Right ventricle myocardium inferior (tissue), 1 donor: ENCODE measurements at regions not wholly inside any gene's neighbourhood (a gene's known extent, or its start where the extent isn't known, plus 50 kb on each side); places are given as distances from the start of the nearest gene placed in this dataset.

Source experiments
- ATAC-seq: fragments of 200-7000 bp; cut with Tn5 transposase; one replicate; pipeline ENCODE4 v1.9.1; 2020; ENCODE audit warnings: mild to moderate bottlenecking, moderate library complexity
- DNase-seq: peaks from one replicate; pipeline ENCODE4 v3.0.0; 2021; ENCODE audit errors: missing footprints
- intact Hi-C: fragments of 100-400 bp; cut with DNase I; formaldehyde crosslinking; loops from one replicate; pipeline ENCODE4 v1.11.0; 2022
- donor health status: DM: no; HTN: yes; CAD: no; lungs with severe emphysema.

DNA sequence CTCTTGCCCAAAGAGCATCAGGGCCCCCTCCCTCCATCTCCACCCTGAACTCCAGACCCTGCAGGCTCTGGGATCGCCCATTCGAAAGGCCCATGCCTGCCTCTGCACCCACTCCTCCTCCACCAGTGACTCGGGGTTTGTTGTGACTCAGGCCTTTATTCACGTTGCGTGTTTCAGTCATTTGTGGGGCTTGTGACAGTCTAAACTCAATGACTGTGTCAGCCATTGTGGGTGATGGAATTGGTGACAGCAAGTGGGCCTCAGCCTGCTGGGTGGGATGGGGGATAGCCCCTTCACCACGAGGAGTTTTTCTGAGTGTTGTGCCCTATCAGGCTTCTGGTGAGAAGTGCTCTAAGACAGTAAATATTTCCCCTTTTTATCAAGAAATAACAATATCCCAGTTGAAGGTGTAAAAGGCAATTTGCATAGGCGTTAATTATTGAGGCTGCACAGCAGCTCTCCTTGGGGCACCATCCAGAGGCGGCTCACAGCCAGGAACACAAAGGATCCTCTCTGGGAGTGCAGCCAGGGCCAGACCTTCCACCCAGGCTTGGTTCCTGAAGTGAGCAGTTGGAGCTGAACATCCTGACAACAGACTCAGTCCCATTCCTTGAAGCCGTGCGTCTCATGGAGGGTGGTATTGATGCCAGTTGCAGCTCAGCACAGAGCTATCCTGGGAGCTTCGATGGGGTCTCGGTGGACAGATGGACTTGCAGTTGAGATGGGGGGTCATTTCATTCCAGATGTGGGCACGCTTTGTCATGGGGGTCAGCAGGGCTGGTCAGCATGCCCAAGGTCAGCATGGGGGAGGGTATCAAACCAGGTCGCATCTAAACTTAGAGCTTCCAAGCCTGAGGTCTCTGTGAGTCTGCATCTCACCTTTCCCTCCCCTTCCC, 135.6 kb upstream of the CACNA1E start:
- ATAC-seq (no peak), DNase-seq (no peak)
- intact Hi-C loops: no loop called here

DNA sequence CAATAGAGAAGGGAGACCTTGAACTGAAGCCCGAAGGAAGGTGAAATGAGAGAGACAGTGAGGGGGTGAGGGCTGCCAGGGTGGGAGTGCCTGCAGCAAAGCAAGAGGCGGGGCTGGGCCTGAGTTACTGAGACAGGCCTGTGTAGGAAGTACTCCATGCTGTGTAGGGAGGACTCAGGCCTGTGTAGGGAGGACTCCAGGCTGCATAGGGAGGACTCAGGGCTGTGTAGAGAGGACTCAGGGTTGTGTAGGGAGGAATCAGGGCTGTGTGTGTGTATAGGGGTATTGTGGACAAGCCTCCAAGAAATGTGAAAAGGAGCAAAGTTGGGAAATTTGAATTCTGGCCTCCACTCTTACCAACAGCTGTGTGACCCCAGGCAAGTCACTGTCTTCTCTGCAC, 133.8 kb upstream of the CACNA1E start:
- ATAC-seq: no peak
- intact Hi-C loops: no loop called here
- no peak for DNase-seq

DNA sequence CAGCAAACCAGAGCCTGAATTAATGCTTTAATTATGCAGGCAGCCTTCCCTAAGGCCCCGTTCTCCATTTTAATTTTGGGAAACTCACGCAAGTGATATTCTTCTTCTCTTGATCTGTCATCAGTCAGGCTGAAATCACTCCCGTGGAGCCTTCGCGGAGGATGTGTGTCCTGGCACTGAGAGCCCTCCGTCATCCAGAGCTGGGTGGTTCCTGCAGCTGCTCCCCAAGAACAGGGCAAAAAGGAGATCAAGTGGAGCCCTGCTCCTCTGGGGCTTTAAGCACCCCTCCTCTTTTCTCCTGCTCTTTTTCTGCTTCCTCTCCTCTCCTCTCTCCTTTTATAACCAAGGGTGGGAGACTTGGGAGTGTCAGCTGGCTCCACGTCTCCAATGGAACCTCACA, 133.2 kb upstream of the CACNA1E start:
- intact Hi-C loops: no loop called here
- ATAC-seq: no peak

DNA sequence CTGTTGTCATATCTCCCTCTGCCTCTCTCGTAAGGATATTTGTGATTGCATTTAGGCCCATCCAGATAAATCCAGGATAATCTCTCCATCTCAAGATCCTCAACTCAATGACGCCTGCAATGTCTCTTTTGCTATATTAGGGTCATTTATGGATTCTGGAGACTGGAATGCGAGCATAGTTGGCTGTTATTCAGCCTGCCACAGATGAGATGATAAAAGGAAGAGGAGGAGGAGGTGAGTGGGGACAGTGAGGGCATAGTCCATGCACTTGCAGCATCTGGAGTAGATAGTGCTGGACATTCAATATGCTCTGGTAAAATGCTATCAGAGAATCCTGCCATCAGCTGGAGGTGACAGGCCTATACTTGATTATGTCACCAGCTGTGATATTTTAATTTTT, 131.6 kb upstream of the CACNA1E start:
- no peak for ATAC-seq
- intact Hi-C loops: no loop called here
- no peak for DNase-seq

More for the DNA sequence above, 133.2 kb upstream of the CACNA1E start:
- no peak for DNase-seq

DNA sequence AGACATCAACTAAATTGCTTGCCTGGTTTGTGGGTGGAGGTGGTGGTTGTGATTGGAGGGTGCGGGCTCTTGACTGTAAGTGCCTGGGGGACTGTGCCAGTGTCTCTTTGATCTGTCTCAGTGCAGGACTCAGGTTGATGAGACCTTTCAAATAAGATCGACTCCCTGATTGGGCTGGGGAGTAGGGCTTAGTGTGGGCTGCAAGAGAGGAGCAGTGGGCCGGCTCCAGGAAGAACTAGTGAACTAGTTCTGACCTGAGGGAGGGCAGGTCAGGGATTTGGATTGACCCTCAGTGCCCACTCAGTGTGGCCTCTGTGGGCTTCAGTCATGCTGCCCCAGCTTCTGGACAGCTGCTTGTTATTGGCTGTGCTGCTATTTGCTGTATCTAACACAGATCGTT, 130.6 kb upstream of the CACNA1E start:
- DNase-seq (no peak), ATAC-seq (no peak)
- intact Hi-C loops: no loop called here

DNA sequence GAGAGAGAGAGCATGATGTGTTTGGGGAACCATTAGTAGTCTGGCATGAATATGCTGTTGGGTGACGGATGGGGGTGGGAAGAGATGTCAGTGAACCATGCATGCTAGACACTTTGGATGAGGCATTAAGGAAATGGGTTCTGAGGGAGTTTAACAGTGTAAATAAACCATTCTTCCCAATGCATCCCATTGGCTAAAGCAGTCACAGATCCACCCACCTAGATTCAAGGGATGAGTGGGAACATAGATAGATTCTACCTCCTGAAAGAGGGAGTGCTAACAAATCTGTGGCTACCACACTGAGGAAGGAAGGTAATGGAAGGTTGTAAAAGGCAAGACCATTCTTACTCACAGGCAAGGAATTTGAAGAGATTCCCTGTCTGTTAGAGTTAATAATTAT, 129.8 kb upstream of the CACNA1E start:
- ATAC-seq (no peak), DNase-seq (no peak)
- intact Hi-C loops: no loop called here

DNA sequence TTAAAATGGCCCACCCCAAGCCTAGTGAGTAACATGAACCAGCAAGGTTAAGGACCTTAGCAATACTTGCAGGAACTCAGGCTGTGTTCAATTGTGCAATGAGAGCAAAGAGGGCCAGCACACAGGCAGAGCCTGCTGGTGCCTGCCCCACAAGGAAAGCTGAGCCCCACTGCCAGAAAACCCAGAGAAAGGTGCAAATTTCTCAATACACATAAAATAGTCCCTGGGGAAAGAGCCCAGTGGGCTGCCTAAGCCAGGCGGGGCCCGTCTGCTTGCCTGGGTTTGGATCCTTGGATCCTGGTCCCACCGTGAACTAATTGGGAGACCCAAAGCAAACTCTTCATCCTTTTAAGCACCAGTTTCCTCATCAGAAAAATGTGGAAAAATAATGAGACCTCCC, 128.5 kb upstream of the CACNA1E start:
- intact Hi-C loops: no loop called here
- ATAC-seq (no peak), DNase-seq (no peak)

DNA sequence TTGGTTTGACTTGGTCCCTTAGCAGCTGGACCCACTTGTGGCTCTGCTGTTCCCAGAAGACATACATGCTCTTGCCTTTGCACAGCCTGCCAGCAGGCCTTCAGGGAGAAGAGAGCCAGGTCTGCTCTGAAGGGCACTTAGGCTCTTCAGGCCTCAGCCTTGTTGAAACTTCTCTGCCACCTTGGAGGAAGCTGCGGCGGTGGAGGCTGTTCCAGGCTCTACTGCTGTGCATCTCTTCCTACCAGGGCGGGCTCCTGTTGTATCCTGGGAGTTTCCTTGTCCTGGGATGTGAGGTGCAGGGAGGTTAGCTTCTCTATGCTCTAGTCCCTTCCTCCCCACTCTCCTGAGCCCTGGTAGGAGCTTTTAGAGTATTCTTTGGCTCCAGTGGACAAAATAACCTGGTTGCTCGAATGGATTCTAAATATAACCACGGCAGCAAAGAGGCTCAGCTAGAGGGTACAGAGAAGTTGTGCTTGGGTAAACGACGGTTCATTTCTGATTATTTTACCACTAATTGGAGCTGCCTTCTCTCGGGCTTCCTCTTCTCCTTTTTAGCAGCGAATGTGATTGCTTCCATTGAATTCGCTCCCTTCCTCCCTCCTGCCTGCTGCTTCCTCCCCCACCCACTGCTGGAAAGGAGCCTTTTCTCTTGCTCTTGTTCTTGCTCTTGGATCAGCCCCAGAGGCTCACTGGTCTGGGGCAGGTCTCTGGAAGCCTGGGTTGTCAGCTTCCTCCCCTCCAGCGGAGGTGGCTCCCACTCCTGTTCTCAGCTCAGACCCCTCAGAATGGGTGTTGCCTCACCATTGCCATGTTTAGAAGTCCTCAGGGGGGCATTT, 126.6 kb upstream of the CACNA1E start:
- intact Hi-C loops: no loop called here
- peak; percentile 51 for ATAC-seq

DNA sequence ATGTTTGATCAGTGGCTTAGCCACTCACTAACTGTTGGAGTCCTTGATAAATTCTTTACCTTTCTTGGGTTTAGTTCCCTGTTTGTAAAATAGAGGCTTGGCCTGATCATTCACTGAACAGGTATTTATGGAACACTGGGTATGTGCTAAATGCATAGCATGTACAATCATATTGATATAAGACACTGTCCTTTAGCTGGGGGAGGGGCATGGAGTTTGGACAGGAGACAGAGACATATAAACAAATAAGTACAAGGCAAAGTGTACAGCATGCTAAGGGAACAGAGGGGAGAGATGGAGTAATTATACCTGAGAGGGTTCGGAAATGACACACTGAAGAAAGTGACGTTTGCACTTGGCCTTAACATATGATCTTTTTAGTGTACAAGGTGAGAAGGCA, 124.3 kb upstream of the CACNA1E start:
- intact Hi-C loops: no loop called here
- DNase-seq: no peak
- no peak for ATAC-seq

More for the DNA sequence above, 126.6 kb upstream of the CACNA1E start:
- DNase-seq: no peak

DNA sequence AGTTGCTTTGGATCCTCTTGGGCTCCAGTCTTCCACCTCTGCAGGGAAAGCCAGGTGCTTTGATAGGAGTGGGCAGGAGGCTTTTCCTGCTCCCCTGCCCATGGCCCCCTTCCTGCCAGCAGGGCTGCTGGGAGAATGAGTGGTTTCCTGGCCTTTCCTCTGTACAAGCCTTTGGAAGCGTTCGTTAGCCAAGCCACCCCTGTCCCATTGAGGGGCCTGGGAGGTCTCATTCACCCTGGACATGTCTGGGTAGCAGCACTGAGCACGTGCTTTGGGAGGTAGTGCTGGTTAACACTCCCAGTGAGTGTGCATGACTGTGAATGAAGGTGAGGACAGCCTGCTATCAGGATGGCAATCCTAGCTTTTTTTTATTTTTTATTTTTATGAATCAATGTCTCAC, 118.5 kb upstream of the CACNA1E start:
- DNase-seq (no peak), ATAC-seq (no peak)
- intact Hi-C loops: no loop called here

DNA sequence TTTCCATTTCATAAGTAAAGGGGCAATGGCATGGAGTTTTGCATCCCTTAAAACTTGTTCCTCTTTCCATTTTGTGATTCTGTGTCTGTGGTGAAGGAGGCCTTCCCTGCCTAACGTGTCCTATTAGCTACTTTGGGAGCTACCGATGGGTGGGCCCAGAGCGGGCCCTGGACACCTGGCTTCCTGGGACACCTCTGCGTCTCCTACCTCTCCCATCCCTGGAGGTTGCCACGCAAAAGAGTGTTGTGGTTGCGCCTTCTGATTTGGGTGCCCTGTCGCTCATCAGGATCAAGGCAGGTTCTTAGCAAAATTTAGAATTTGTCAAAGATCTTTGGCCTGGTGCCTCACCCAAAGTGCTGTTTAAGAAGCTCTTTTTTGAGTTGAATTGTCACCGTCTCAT, 116.4 kb upstream of the CACNA1E start:
- ATAC-seq: no peak
- no peak for DNase-seq
- intact Hi-C loops: no loop called here

DNA sequence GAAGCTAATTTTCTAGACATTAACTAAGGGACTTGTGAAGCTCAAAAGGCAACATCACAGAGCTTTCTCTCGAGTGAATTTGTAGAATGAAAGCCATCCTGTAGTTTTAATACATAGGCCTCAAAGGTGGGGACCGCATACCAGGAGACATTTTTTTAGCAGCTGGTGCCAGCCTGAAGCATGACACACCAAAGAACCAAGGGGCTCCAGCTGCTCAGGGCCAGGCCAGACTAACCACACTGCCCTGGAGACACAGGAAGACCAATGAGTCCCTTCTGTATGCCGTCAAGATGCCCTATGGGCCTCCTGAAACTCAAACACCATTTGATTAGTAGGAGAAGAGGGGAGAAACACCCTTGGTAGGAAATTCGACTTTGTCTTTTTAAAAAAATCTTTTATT, 113.9 kb upstream of the CACNA1E start:
- ATAC-seq: no peak
- DNase-seq: no peak
- intact Hi-C loops: no loop called here

DNA sequence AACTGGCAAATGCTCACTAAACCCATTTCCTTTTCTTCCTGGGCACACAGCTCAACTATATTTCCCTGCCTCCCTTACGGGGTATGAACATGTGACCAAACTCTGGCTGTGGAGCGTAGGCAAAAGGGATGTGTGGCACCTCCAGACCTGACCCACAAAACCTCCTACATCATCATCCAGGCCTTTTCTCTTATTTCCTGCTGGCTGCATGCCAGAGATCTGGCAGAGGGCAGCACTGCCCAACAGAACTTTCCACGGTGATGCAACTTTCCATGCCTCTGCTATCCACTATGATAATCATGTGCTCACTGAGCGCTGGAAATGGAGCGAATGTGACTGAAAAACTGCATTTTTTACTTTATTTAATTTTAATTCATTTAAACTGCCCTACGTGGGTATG, 99.6 kb upstream of the CACNA1E start:
- no peak for DNase-seq
- no peak for ATAC-seq
- intact Hi-C loops: no loop called here

DNA sequence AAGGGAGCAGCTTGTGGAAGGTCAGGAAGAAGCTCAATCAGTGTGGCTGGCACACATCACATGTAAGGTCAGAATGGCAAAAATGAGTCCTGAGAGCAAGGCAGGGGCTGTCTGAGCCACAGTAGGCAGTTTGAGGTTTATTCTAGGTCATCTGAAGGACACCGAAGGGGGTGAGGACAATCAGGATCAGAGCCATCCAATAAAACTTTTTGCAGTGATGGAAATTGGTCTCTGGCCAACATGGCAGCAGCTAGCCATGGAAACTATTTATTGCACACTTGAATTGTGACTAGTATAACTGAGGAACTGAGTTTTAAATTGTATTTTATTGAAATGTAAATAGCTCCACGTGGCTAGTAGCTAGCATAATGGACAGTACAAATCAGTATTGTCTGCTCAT, 97.0 kb upstream of the CACNA1E start:
- ATAC-seq: peak; percentile 48
- intact Hi-C loops: no loop called here
- no peak for DNase-seq

DNA sequence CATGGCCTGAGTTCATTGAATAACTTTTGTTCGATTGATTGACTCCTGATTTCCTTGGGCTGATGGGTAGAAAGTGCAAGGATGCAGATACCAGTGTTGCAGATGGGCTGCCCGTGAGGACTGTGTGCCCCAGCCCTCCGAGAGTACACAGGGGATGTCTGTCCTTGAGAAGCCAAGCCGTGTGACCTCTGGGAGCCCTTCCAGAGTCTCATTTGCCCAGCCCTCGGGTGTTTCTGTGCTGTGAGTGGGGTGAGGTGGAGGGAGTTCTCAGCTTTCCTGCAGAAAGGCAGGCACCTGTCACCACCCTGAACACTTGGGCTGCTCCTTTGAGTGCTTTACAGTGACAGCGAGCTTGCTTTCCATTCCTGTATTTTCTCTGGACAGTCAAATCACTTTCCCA, 96.4 kb upstream of the CACNA1E start:
- ATAC-seq (peak; percentile 27), DNase-seq (no peak)
- intact Hi-C loops: no loop called here

DNA sequence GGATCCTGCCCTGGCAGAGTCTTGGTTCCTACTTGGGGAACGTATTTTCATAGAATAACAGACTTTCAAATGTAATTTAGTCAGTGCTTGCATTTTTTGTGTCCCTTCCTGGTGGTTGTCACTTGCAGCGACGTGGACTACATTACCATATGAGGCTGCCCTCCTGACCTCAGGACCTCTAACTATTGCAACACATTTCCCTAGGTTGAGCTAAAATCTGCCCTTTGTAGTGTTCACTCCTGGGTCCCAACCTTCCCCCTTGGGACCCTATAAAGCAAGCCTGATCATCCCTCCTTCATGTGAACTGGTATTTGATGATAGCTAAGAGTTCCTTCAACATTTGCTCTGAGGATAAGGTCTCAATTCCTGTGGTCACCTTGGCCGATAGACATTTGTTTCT, 95.6 kb upstream of the CACNA1E start:
- DNase-seq (no peak), ATAC-seq (no peak)
- intact Hi-C loops: no loop called here

DNA sequence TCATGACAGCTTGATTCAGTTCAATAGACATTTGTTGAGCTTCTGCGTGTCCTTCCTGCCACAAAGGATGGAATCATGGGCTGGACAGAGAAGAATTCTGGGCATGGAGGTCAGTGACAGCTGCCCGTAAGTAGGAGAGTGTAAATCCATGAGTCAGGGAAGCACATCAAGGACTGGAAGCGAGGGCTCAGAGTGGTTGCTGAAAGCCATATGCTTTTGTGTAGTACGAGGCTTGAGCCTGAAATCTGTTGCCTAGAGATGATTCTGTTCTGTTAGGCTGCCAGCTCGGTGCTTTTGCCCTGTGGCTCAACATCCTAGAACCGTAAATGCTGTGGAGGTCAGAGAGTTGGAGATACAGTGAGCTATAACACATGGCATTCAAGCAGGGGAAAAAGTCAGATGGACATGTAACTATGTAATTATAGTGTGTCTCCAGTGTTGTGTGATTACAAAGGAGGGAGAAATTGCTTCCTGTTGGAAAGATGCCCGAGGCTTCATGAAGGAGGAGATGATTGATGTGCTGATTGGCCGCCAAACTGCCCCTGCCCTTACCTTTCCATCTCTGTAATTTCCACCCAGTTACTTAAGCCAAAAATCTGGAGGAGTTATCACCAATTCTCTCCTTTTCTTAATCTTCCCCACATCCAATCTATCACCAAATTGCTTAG, 92.8 kb upstream of the CACNA1E start:
- intact Hi-C loops: no loop called here
- ATAC-seq (no peak), DNase-seq (no peak)

DNA sequence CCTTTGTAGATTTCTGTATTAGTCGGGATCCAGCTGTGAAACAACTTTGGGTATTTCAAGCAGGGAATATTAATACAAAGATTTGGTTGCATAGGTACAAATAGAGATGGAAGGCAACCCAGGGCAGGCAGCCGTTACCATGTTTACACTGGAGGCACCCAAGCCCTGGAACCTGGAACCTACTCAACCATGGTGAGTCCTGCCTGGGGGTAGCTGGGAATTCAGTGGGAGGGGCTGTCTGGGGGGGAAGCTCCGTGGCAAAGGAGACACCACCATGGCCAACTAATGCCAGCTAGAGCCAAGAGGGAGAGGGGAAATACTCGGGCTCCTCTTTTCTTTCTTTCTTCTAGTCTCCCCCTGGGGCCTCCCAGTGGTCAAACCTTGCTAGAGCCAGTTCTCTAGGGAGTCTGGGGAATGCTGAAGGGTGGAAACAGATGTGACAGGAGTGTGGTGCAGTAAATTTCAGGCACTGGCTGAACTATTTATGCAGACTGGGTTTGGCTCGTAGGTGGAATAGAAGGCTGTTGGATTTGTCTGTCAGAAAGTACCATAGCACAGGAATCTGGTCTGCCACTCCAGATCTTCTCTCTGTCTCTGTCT, 91.9 kb upstream of the CACNA1E start:
- intact Hi-C loops: no loop called here
- DNase-seq: no peak
- no peak for ATAC-seq

DNA sequence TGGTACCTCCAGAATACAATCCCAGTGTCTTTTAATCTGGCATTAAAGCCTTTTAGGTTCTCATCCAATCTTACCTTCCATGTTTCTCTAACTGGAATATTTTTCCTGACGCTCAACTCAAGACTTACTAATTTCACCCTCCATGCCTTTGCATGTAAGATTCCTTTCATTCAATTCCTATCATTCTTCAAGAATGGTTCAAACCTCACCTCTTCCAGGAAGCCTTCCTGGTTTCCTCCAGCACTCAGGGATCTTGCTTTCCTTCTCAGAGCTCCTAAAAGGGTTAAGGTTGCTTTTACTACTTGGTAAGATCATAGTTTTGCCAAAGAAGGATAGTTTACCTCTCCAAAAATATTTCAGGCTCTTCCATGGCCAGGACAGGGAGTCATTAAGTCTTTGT, 91.2 kb upstream of the CACNA1E start:
- intact Hi-C loops: no loop called here
- ATAC-seq (no peak), DNase-seq (no peak)
